ENCODE measurements at regions not wholly inside any gene's neighbourhood (a gene's known extent, or its start where the extent isn't known, plus 50 kb on each side); places are given as distances from the start of the nearest gene placed in this dataset.
A peak's percentile ranks its signal among the peaks of the same experiment; 100 is the strongest.

GRCh38 chr1:238060061-238060460, 169.3 kb upstream of the ZP4 start:
- no peak overlapping the region for H3K4me3 ChIP-seq (ENCODE audit: low read depth, low read length)
- FAIRE-seq (no peak), DNase-seq (ENCODE audit: low read depth) (no peak)
- no peaks in the 10 kb centered on the region for H3K27me3 ChIP-seq (ENCODE audit: control insufficient read depth, insufficient read depth, low read length)
- no peaks in the 10 kb centered on the region for H3K36me3 ChIP-seq (ENCODE audit: control insufficient read depth, insufficient read depth, low read length)
- no peak for TF ChIP-seq CTCF (IDR thresholded peaks at IDR 0.05; ENCODE audit: insufficient read depth, low read length, severe bottlenecking)

- Histone ChIP-seq H3K36me3 (ENCODE audit: control insufficient read depth, insufficient read depth, low read length) (no peaks in the 10 kb centered on the region), H3K27me3 (ENCODE audit: control insufficient read depth, insufficient read depth, low read length) (no peaks in the 10 kb centered on the region), H3K4me3 (ENCODE audit: low read depth, low read length) (no peak overlapping the region)
- FAIRE-seq = no peak
- no peak for TF ChIP-seq CTCF (IDR thresholded peaks at IDR 0.05; ENCODE audit: insufficient read depth, low read length, severe bottlenecking)
- peak; percentile 90 for DNase-seq (ENCODE audit: low read depth)
Measured at GRCh38 chr1:238052496-238053266, 162.0 kb upstream of the ZP4 start.

- DNase-seq (ENCODE audit: low read depth) = no peak
- H3K36me3 ChIP-seq (ENCODE audit: control insufficient read depth, insufficient read depth, low read length) = no peaks in the 10 kb centered on the region
- no peak overlapping the region for H3K4me3 ChIP-seq (ENCODE audit: low read depth, low read length)
- no peak for FAIRE-seq
- no peaks in the 10 kb centered on the region for H3K27me3 ChIP-seq (ENCODE audit: control insufficient read depth, insufficient read depth, low read length)
- TF ChIP-seq CTCF (IDR thresholded peaks at IDR 0.05; ENCODE audit: insufficient read depth, low read length, severe bottlenecking) = no peak
Measured at GRCh38 chr1:238029126-238029525, 138.4 kb upstream of the ZP4 start.

GRCh38 chr1:238027366-238027765, 136.6 kb upstream of the ZP4 start:
- no peak for DNase-seq (ENCODE audit: low read depth)
- Histone ChIP-seq H3K4me3 (ENCODE audit: low read depth, low read length) (no peak overlapping the region), H3K27me3 (ENCODE audit: control insufficient read depth, insufficient read depth, low read length) (no peaks in the 10 kb centered on the region), H3K36me3 (ENCODE audit: control insufficient read depth, insufficient read depth, low read length) (no peaks in the 10 kb centered on the region)
- no peak for FAIRE-seq
- no peak for TF ChIP-seq CTCF (IDR thresholded peaks at IDR 0.05; ENCODE audit: insufficient read depth, low read length, severe bottlenecking)

GRCh38 chr1:238023137-238023536, 132.4 kb upstream of the ZP4 start:
- no peak overlapping the region for H3K4me3 ChIP-seq (ENCODE audit: low read depth, low read length)
- no peaks in the 10 kb centered on the region for H3K36me3 ChIP-seq (ENCODE audit: control insufficient read depth, insufficient read depth, low read length)
- no peaks in the 10 kb centered on the region for H3K27me3 ChIP-seq (ENCODE audit: control insufficient read depth, insufficient read depth, low read length)
- no peak for TF ChIP-seq CTCF (IDR thresholded peaks at IDR 0.05; ENCODE audit: insufficient read depth, low read length, severe bottlenecking)
- FAIRE-seq (no peak), DNase-seq (ENCODE audit: low read depth) (no peak)

GRCh38 chr1:238018214-238018613, 127.5 kb upstream of the ZP4 start:
- no peaks in the 10 kb centered on the region for H3K36me3 ChIP-seq (ENCODE audit: control insufficient read depth, insufficient read depth, low read length)
- TF ChIP-seq CTCF (IDR thresholded peaks at IDR 0.05; ENCODE audit: insufficient read depth, low read length, severe bottlenecking) = no peak
- FAIRE-seq = no peak
- no peaks in the 10 kb centered on the region for H3K27me3 ChIP-seq (ENCODE audit: control insufficient read depth, insufficient read depth, low read length)
- H3K4me3 ChIP-seq (ENCODE audit: low read depth, low read length) = no peak overlapping the region
- no peak for DNase-seq (ENCODE audit: low read depth)
